Parathyroid adenoma (tissue), 2 donors: ENCODE measurements at regions not wholly inside any gene's neighbourhood (a gene's known extent, or its start where the extent isn't known, plus 50 kb on each side); places are given as distances from the start of the nearest gene placed in this dataset.
"Not testable (repeated sequence)": the region's sequence is repeated elsewhere in the genome, so short reads cannot be mapped to it uniquely, and the experiment has no call there.

Source experiments
- H2AFZ ChIP-seq: fragments of 300-600 bp; sonication (generic); one replicate; pipeline ENCODE4 v1.7.0; 2017; ENCODE audit warnings: antibody characterized with exemption, mild to moderate bottlenecking
- H3K27ac ChIP-seq: fragments of 300-600 bp; sonication (generic); one replicate; pipeline ENCODE4 v1.7.0; 2017
- H3K27me3 ChIP-seq: fragments of 300-600 bp; sonication (generic); one replicate; pipeline ENCODE4 v1.7.0; 2017; ENCODE audit warnings: low read length; ENCODE audit not compliant: control insufficient read depth, insufficient read depth
- H3K36me3 ChIP-seq: fragments of 300-600 bp; sonication (generic); one replicate; pipeline ENCODE4 v1.7.0; 2017; ENCODE audit warnings: low read length; ENCODE audit not compliant: control insufficient read depth, insufficient read depth
- H3K4me1 ChIP-seq: fragments of 300-600 bp; sonication (generic); one replicate; pipeline ENCODE4 v1.7.0; 2017; ENCODE audit warnings: control low read depth
- H3K4me2 ChIP-seq: fragments of 300-600 bp; sonication (generic); one replicate; pipeline ENCODE4 v1.7.0; 2017; ENCODE audit warnings: low read length
- H3K4me3 ChIP-seq: fragments of 300-600 bp; sonication (generic); one replicate; pipeline ENCODE4 v1.7.0; 2017; ENCODE audit warnings: low read depth, low read length
- H3K79me2 ChIP-seq: fragments of 300-600 bp; sonication (generic); one replicate; pipeline ENCODE4 v1.7.0; 2017; ENCODE audit warnings: control low read depth
- H3K9ac ChIP-seq: fragments of 300-600 bp; sonication (generic); one replicate; pipeline ENCODE4 v1.7.0; 2017; ENCODE audit warnings: mild to moderate bottlenecking
- H3K9me3 ChIP-seq: fragments of 300-600 bp; sonication (generic); one replicate; pipeline ENCODE4 v1.7.0; 2017; ENCODE audit warnings: low read length; ENCODE audit not compliant: control insufficient read depth
- CTCF ChIP-seq: fragments of 300-600 bp; sonication (generic); IDR thresholded peaks from one replicate; pipeline ENCODE4 v1.7.0; 2017; ENCODE audit warnings: antibody characterized with exemption, mild to moderate bottlenecking
- donor health status: primary hyperparathyroidism.

- no peaks in the 10 kb centered on the region for H3K36me3 ChIP-seq
- H3K27me3 ChIP-seq: no peaks in the 10 kb centered on the region
- no peak overlapping the region for H3K9ac ChIP-seq
- no peak overlapping the region for H3K4me3 ChIP-seq
- no peak overlapping the region for H2AFZ ChIP-seq
- no peak overlapping the region for H3K27ac ChIP-seq
- H3K4me2 ChIP-seq: no peak overlapping the region
- H3K79me2 ChIP-seq: no peaks in the 10 kb centered on the region
- TF ChIP-seq CTCF: no peak
- no peaks in the 10 kb centered on the region for H3K9me3 ChIP-seq
- H3K4me1 ChIP-seq: no peaks in the 10 kb centered on the region
Measured at GRCh38 chr5:29143266-29143665, 2050.2 kb upstream of the CDH6 start.

DNA sequence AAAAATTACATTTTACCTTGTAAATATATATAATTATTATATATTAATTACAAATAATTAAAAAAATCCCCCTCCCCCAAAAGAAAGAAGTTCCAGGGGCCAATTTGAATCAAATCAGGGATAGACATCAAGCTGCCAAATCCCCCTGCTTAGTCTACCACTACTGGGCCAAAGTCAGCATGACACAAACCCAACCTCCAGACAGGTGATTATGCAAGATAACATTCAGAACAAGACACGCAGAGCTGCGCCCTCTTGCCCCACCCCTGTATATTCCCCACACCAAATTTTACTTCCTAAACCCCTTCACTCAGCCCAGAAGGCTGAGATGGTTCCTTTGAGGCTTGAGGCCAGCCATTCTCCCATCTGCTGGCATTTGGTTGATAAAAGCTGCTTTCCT is 2059.1 kb upstream of the CDH6 start:
- no peaks in the 10 kb centered on the region for H3K9me3 ChIP-seq
- H3K4me3 ChIP-seq: no peak overlapping the region
- H3K4me2 ChIP-seq: no peak overlapping the region
- H2AFZ ChIP-seq: no peak overlapping the region
- no peak overlapping the region for H3K27ac ChIP-seq
- no peak for TF ChIP-seq CTCF
- no peaks in the 10 kb centered on the region for H3K79me2 ChIP-seq
- H3K36me3 ChIP-seq: no peaks in the 10 kb centered on the region
- H3K4me1 ChIP-seq: no peaks in the 10 kb centered on the region
- no peak overlapping the region for H3K9ac ChIP-seq
- no peaks in the 10 kb centered on the region for H3K27me3 ChIP-seq

DNA sequence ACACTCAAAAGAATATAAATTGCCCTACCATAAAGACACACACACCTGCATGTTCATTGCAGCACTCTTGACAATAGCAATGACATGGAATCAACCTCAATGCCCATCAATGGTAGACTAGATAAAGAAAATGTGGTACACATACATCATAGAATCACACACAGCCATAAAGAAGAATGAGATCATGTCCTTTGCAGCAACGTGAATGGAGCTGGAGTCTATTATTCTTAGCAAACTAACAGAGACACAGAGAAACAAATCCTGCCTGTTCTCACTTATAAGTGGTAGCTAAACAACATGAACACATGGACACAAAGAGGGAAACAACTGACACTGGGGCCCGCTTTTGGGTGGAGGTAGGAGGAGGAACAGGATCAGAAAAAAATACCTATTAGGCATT is 2062.2 kb upstream of the CDH6 start:
- no peak for TF ChIP-seq CTCF
- H2AFZ ChIP-seq: no peak overlapping the region
- H3K4me3 ChIP-seq: no peak overlapping the region
- H3K27ac ChIP-seq: no peak overlapping the region
- no peaks in the 10 kb centered on the region for H3K36me3 ChIP-seq
- H3K4me1 ChIP-seq: no peaks in the 10 kb centered on the region
- H3K27me3 ChIP-seq: no peaks in the 10 kb centered on the region
- H3K9ac ChIP-seq: no peak overlapping the region
- H3K4me2 ChIP-seq: no peak overlapping the region
- H3K79me2 ChIP-seq: no peaks in the 10 kb centered on the region
- no peaks in the 10 kb centered on the region for H3K9me3 ChIP-seq

DNA sequence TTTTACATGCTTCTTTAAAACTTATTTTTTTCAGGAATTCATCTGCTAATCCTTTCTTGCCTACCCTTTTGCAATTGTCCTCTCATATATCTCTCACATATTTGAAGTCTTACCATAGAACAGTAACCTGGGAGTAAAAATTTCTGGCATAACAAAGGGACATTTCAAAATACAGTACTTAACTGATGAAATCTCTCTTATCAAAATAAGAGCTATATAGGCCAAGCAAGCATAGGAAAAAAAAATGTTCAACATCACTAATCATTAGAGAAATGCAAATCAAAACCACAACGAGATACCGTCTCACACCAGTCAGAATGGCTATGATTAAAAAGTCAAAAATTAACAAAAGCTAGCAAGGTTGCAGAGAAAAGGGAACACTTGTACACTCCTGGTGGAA is 2062.7 kb upstream of the CDH6 start:
- Histone ChIP-seq H3K4me2 (no peak overlapping the region), H2AFZ (no peak overlapping the region), H3K4me1 (no peaks in the 10 kb centered on the region), H3K9ac (no peak overlapping the region), H3K79me2 (no peaks in the 10 kb centered on the region), H3K36me3 (no peaks in the 10 kb centered on the region), H3K27ac (no peak overlapping the region), H3K4me3 (no peak overlapping the region), H3K27me3 (no peaks in the 10 kb centered on the region), H3K9me3 (no peaks in the 10 kb centered on the region)
- no peak for TF ChIP-seq CTCF

GRCh38 chr5:29127524-29128156 is 2065.8 kb upstream of the CDH6 start:
- not testable (repeated sequence) for H3K9me3 ChIP-seq, H3K27me3 ChIP-seq

DNA sequence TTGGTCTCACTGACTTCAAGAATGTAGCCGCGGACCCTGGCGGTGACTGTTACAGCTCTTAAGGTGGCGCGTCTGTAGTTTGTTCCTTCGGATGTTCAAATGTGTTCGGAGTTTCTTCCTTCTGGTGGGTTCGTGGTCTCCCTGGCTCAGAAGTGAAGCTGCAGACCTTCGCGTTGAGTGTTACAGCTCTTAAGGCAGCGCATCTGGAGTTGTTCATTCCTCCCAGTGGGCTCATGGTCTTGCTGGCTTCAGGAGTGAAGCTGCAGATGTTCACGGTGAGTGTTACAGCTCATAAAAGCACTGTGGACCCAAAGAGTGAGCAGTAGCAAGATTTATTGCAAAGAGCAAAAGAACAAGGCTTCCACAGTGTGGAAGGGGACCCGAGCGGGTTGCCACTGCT is 2067.0 kb upstream of the CDH6 start:
- not testable (repeated sequence) for H3K79me2 ChIP-seq, H3K4me2 ChIP-seq, H3K4me1 ChIP-seq, H3K36me3 ChIP-seq, H3K27ac ChIP-seq, H3K9ac ChIP-seq, H3K27me3 ChIP-seq, H3K4me3 ChIP-seq, H3K9me3 ChIP-seq, H2AFZ ChIP-seq

More at GRCh38 chr5:29127524-29128156, 2065.8 kb upstream of the CDH6 start:
- H3K4me2 ChIP-seq, H3K4me1 ChIP-seq, H3K4me3 ChIP-seq, H2AFZ ChIP-seq, H3K9ac ChIP-seq, H3K27ac ChIP-seq, H3K36me3 ChIP-seq, H3K79me2 ChIP-seq: not testable (repeated sequence)
